Caco-2 (cell line): ENCODE measurements at regions not wholly inside any gene's neighbourhood (a gene's known extent, or its start where the extent isn't known, plus 50 kb on each side); places are given as distances from the start of the nearest gene placed in this dataset.

Experiments used
- BruUV-seq: library from RNA; stranded (reverse); fragments of 400-500 nt; replicated peaks from 2 replicates; lab custom pipeline; 2021; lab: Mats Ljungman, UMichigan
- CTCF ChIA-PET: fragments of 300-600 bp; sonication (Branson Sonifier 250); formaldehyde crosslinking; loops from one replicate; lab custom pipeline; 2022; ENCODE audit warnings: antibody characterized with exemption; lab: Charles Lee
- POLR2A ChIA-PET: fragments of 300-600 bp; sonication (Branson Sonifier 250); formaldehyde crosslinking; loops from one replicate; lab custom pipeline; 2022; ENCODE audit warnings: antibody characterized with exemption; lab: Charles Lee
- DNase-seq, 2 experiments: peaks; one replicate each; pipeline versions ENCODE4 v3.0.0 to v3.0.0-alpha.2; 2020 to 2022
- H3K27me3 ChIP-seq: replicated peaks from 2 replicates; pipeline ENCODE4 v1.6.0; 2011; ENCODE audit warnings: low read length; ENCODE audit not compliant: control insufficient read depth, insufficient read depth
- H3K36me3 ChIP-seq: 2 replicates; pipeline ENCODE4 v1.5.1; 2011; ENCODE audit warnings: low read length; ENCODE audit not compliant: control insufficient read depth, insufficient read depth
- H3K4me1 ChIP-seq: fragments of 250-450 bp; sonication (Bioruptor Pico); 2 replicates; pipeline ENCODE4 v1.5.1; 2020; ENCODE audit warnings: mild to moderate bottlenecking
- H3K4me3 ChIP-seq: 2 replicates; pipeline ENCODE4 v1.5.1; 2011; ENCODE audit warnings: low read depth, mild to moderate bottlenecking, control low read depth, low read length
- H3K9me3 ChIP-seq: fragments of 250-450 bp; sonication (Bioruptor Pico); 2 replicates; pipeline ENCODE4 v1.5.1; 2020; ENCODE audit warnings: mild to moderate bottlenecking, moderate library complexity
- H3K27ac Mint-ChIP-seq: one replicate; pipeline ENCODE4 v1.8.0; 2022; ENCODE audit warnings: mixed read lengths; ENCODE audit not compliant: unreplicated experiment
- H3K27me3 Mint-ChIP-seq: one replicate; pipeline ENCODE4 v1.8.0; 2022; ENCODE audit warnings: mixed read lengths; ENCODE audit not compliant: insufficient read depth, unreplicated experiment
- H3K36me3 Mint-ChIP-seq: one replicate; pipeline ENCODE4 v1.8.0; 2022; ENCODE audit warnings: mild to moderate bottlenecking, mixed read lengths; ENCODE audit not compliant: insufficient read depth, unreplicated experiment
- H3K4me1 Mint-ChIP-seq: one replicate; pipeline ENCODE4 v1.8.0; 2022; ENCODE audit warnings: low read depth, mixed read lengths; ENCODE audit not compliant: unreplicated experiment
- H3K4me3 Mint-ChIP-seq: one replicate; pipeline ENCODE4 v1.8.0; 2022; ENCODE audit warnings: mild to moderate bottlenecking, moderate library complexity, mixed read lengths; ENCODE audit not compliant: unreplicated experiment
- H3K9me3 Mint-ChIP-seq: one replicate; pipeline ENCODE4 v1.8.0; 2022; ENCODE audit warnings: mixed read lengths; ENCODE audit not compliant: unreplicated experiment
- CTCF ChIP-seq, 2 experiments: fragments of 200-600 bp in 1 of 2; IDR thresholded peaks; 1 replicate in 1 of 2; 2 replicates in 1 of 2; pipeline versions ENCODE4 v1.5.1 to v1.8.0; 2011 to 2022; ENCODE audit warnings: antibody characterized with exemption in 1 of 2, control low read depth in 1 of 2, inconsistent platforms in 1 of 2, low read depth in 1 of 2, low read length in 1 of 2, mild to moderate bottlenecking in 1 of 2, moderate library complexity in 1 of 2; ENCODE audit not compliant: insufficient read depth in 1 of 2, severe bottlenecking in 1 of 2, unreplicated experiment in 1 of 2
- intact Hi-C: fragments of 100-400 bp; cut with micrococcal nuclease; formaldehyde crosslinking; loops from one replicate; pipeline ENCODE4 v1.10.0; 2022; ENCODE audit not compliant: unreplicated experiment

- Mint-ChIP-seq H3K27me3 (no peaks in the 10 kb centered on the region), H3K9me3 (no peaks in the 10 kb centered on the region), H3K4me3 (no peak overlapping the region), H3K36me3 (no peaks in the 10 kb centered on the region), H3K27ac (no peak overlapping the region), H3K4me1 (peaks cover 9% of the 10 kb centered on the region)
- ChIA-PET CTCF (interaction anchor here (0.7 kb wide), 1 partner anchor 38 kb away, joined by 3 read pairs; no protein-coding TSS in a partner anchor), POLR2A (no interaction called here)
- H3K27me3 ChIP-seq, result no peaks in the 10 kb centered on the region
- H3K9me3 ChIP-seq, result no peaks in the 10 kb centered on the region
- no peak overlapping the region for H3K4me3 ChIP-seq
- H3K36me3 ChIP-seq, result no peaks in the 10 kb centered on the region
- intact Hi-C loops, result no loop called here
- DNase-seq, result no peak
- no TSS peak for BruUV-seq
- TF ChIP-seq CTCF (IDR thresholded peaks at IDR 0.05; ENCODE audit: insufficient read depth in 1 of 2, low read depth in 1 of 2, low read length in 1 of 2, severe bottlenecking in 1 of 2, unreplicated experiment in 1 of 2), result no peak
- H3K4me1 ChIP-seq, result no peaks in the 10 kb centered on the region
Observed at GRCh38 chr13:105448811-105449210, 1086.7 kb downstream of the EFNB2 start.

- H3K4me3 ChIP-seq, result no peak overlapping the region
- H3K36me3 ChIP-seq, result no peaks in the 10 kb centered on the region
- no peaks in the 10 kb centered on the region for H3K27me3 ChIP-seq
- TF ChIP-seq CTCF (IDR thresholded peaks at IDR 0.05; ENCODE audit: insufficient read depth in 1 of 2, low read depth in 1 of 2, low read length in 1 of 2, severe bottlenecking in 1 of 2, unreplicated experiment in 1 of 2), result no peak
- H3K4me1 Mint-ChIP-seq, result peaks cover 9% of the 10 kb centered on the region
- ChIA-PET CTCF (no interaction called here), POLR2A (no interaction called here)
- no peak overlapping the region for H3K27ac Mint-ChIP-seq
- no peak overlapping the region for H3K4me3 Mint-ChIP-seq
- no TSS peak for BruUV-seq
- intact Hi-C loops, result no loop called here
- no peaks in the 10 kb centered on the region for H3K9me3 Mint-ChIP-seq
- H3K36me3 Mint-ChIP-seq, result no peaks in the 10 kb centered on the region
- H3K4me1 ChIP-seq, result no peaks in the 10 kb centered on the region
- H3K27me3 Mint-ChIP-seq, result peaks cover 2% of the 10 kb centered on the region
- DNase-seq, result no peak
- no peaks in the 10 kb centered on the region for H3K9me3 ChIP-seq
Observed at GRCh38 chr13:105446197-105446596, 1089.3 kb downstream of the EFNB2 start.

GRCh38 chr13:105445796-105446195 is 1089.7 kb downstream of the EFNB2 start:
- Mint-ChIP-seq H3K4me1 (peaks cover 9% of the 10 kb centered on the region), H3K27ac (no peak overlapping the region), H3K9me3 (no peaks in the 10 kb centered on the region), H3K36me3 (no peaks in the 10 kb centered on the region), H3K27me3 (peaks cover 2% of the 10 kb centered on the region), H3K4me3 (peak overlapping the region; percentile 42)
- no TSS peak for BruUV-seq
- no peaks in the 10 kb centered on the region for H3K4me1 ChIP-seq
- H3K27me3 ChIP-seq, result no peaks in the 10 kb centered on the region
- CTCF ChIA-PET, result no interaction called here
- TF ChIP-seq CTCF (IDR thresholded peaks at IDR 0.05; ENCODE audit: insufficient read depth in 1 of 2, low read depth in 1 of 2, low read length in 1 of 2, severe bottlenecking in 1 of 2, unreplicated experiment in 1 of 2), result no peak
- DNase-seq, result no peak
- no peaks in the 10 kb centered on the region for H3K9me3 ChIP-seq
- intact Hi-C loops, result no loop called here
- H3K4me3 ChIP-seq, result no peak overlapping the region
- no peaks in the 10 kb centered on the region for H3K36me3 ChIP-seq
- POLR2A ChIA-PET, result no interaction called here
